ENCODE measurements at regions not wholly inside any gene's neighbourhood (a gene's known extent, or its start where the extent isn't known, plus 50 kb on each side); places are given as distances from the start of the nearest gene placed in this dataset.

DNA sequence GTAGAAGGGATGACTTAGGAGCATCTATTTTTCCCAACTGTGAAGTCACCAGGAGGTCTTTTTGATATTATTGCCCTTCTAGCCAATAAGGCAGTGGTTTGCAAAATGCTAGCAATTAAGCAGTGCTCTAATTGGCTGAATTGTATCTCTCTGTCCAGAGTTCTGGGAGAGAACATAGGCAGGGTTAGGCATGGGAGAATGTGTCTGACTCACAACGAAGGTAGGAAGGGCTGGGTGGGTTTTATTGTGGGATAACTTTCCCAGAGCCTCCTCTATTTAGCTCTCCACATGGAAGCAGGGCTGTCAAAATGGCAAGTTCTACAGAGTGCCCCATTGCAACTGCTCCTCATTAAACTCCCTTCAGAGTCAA, 415.9 kb upstream of the CADM1 start:
- Histone ChIP-seq H3K4me2 (no peak overlapping the region), H3K9me2 (ENCODE audit: insufficient read depth) (no peaks in the 10 kb centered on the region), H3F3A (replicated peaks; ENCODE audit: low read depth) (no peaks in the 10 kb centered on the region), H3K27ac (ENCODE audit: low read depth) (no peak overlapping the region), H3K4me3 (no peak overlapping the region), H3K36me3 (ENCODE audit: insufficient read depth) (no peaks in the 10 kb centered on the region), H4K20me1 (replicated peaks; ENCODE audit: insufficient read depth) (no peaks in the 10 kb centered on the region), H3K79me2 (replicated peaks; ENCODE audit: insufficient read depth) (no peaks in the 10 kb centered on the region), H3K4me1 (ENCODE audit: insufficient read depth) (no peaks in the 10 kb centered on the region), H2AFZ (no peak overlapping the region), H3K27me3 (ENCODE audit: insufficient read depth) (no peaks in the 10 kb centered on the region)
- Mint-ChIP-seq H3K27me3 (ENCODE audit: insufficient read depth, low read depth, poor library complexity) (no peaks in the 10 kb centered on the region), H3K9me3 (no peaks in the 10 kb centered on the region), H3K27ac (no peak overlapping the region), H3K4me1 (peaks cover 6% of the 10 kb centered on the region; the same call in 1 of the 3 replicates), H3K4me3 (no peak overlapping the region), H3K36me3 (ENCODE audit: low read depth) (no peaks in the 10 kb centered on the region)
- ATAC-seq (no peak), DNase-seq (ENCODE audit: low spot score) (no peak)
- TF ChIP-seq STAT1 (IDR thresholded peaks at IDR 0.05; ENCODE audit: unreplicated experiment), result no peak
- no peak for TF ChIP-seq CREB1 (CRISPR knock-in tag; IDR thresholded peaks at IDR 0.05; ENCODE audit: low read depth)
- TF ChIP-seq, protein P1, sequence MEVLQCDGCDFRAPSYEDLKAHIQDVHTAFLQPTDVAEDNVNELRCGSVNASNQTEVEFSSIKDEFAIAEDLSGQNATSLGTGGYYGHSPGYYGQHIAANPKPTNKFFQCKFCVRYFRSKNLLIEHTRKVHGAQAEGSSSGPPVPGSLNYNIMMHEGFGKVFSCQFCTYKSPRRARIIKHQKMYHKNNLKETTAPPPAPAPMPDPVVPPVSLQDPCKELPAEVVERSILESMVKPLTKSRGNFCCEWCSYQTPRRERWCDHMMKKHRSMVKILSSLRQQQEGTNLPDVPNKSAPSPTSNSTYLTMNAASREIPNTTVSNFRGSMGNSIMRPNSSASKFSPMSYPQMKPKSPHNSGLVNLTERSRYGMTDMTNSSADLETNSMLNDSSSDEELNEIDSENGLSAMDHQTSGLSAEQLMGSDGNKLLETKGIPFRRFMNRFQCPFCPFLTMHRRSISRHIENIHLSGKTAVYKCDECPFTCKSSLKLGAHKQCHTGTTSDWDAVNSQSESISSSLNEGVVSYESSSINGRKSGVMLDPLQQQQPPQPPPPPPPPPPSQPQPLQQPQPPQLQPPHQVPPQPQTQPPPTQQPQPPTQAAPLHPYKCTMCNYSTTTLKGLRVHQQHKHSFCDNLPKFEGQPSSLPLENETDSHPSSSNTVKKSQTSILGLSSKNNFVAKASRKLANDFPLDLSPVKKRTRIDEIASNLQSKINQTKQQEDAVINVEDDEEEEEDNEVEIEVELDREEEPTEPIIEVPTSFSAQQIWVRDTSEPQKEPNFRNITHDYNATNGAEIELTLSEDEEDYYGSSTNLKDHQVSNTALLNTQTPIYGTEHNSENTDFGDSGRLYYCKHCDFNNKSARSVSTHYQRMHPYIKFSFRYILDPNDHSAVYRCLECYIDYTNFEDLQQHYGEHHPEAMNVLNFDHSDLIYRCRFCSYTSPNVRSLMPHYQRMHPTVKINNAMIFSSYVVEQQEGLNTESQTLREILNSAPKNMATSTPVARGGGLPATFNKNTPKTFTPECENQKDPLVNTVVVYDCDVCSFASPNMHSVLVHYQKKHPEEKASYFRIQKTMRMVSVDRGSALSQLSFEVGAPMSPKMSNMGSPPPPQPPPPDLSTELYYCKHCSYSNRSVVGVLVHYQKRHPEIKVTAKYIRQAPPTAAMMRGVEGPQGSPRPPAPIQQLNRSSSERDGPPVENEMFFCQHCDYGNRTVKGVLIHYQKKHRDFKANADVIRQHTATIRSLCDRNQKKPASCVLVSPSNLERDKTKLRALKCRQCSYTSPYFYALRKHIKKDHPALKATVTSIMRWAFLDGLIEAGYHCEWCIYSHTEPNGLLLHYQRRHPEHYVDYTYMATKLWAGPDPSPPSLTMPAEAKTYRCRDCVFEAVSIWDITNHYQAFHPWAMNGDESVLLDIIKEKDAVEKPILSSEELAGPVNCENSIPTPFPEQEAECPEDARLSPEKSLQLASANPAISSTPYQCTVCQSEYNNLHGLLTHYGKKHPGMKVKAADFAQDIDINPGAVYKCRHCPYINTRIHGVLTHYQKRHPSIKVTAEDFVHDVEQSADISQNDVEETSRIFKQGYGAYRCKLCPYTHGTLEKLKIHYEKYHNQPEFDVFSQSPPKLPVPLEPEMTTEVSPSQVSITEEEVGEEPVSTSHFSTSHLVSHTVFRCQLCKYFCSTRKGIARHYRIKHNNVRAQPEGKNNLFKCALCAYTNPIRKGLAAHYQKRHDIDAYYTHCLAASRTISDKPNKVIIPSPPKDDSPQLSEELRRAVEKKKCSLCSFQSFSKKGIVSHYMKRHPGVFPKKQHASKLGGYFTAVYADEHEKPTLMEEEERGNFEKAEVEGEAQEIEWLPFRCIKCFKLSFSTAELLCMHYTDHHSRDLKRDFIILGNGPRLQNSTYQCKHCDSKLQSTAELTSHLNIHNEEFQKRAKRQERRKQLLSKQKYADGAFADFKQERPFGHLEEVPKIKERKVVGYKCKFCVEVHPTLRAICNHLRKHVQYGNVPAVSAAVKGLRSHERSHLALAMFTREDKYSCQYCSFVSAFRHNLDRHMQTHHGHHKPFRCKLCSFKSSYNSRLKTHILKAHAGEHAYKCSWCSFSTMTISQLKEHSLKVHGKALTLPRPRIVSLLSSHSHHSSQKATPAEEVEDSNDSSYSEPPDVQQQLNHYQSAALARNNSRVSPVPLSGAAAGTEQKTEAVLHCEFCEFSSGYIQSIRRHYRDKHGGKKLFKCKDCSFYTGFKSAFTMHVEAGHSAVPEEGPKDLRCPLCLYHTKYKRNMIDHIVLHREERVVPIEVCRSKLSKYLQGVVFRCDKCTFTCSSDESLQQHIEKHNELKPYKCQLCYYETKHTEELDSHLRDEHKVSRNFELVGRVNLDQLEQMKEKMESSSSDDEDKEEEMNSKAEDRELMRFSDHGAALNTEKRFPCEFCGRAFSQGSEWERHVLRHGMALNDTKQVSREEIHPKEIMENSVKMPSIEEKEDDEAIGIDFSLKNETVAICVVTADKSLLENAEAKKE (CRISPR knock-in tag; IDR thresholded peaks at IDR 0.05), result no peak
- no peak for TF ChIP-seq EZH2 (IDR thresholded peaks at IDR 0.05; ENCODE audit: low read depth, unreplicated experiment)
- TF ChIP-seq, protein P2, sequence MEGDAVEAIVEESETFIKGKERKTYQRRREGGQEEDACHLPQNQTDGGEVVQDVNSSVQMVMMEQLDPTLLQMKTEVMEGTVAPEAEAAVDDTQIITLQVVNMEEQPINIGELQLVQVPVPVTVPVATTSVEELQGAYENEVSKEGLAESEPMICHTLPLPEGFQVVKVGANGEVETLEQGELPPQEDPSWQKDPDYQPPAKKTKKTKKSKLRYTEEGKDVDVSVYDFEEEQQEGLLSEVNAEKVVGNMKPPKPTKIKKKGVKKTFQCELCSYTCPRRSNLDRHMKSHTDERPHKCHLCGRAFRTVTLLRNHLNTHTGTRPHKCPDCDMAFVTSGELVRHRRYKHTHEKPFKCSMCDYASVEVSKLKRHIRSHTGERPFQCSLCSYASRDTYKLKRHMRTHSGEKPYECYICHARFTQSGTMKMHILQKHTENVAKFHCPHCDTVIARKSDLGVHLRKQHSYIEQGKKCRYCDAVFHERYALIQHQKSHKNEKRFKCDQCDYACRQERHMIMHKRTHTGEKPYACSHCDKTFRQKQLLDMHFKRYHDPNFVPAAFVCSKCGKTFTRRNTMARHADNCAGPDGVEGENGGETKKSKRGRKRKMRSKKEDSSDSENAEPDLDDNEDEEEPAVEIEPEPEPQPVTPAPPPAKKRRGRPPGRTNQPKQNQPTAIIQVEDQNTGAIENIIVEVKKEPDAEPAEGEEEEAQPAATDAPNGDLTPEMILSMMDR (conservative IDR thresholded peaks at IDR 0.05; ENCODE audit: low read depth in 2 of 2), result no peak
- no peak for TF ChIP-seq JUNB (IDR thresholded peaks at IDR 0.05; ENCODE audit: unreplicated experiment)
- TF ChIP-seq ZNF114 (CRISPR knock-in tag; IDR thresholded peaks at IDR 0.05), result no peak
- TF ChIP-seq, protein P3, sequence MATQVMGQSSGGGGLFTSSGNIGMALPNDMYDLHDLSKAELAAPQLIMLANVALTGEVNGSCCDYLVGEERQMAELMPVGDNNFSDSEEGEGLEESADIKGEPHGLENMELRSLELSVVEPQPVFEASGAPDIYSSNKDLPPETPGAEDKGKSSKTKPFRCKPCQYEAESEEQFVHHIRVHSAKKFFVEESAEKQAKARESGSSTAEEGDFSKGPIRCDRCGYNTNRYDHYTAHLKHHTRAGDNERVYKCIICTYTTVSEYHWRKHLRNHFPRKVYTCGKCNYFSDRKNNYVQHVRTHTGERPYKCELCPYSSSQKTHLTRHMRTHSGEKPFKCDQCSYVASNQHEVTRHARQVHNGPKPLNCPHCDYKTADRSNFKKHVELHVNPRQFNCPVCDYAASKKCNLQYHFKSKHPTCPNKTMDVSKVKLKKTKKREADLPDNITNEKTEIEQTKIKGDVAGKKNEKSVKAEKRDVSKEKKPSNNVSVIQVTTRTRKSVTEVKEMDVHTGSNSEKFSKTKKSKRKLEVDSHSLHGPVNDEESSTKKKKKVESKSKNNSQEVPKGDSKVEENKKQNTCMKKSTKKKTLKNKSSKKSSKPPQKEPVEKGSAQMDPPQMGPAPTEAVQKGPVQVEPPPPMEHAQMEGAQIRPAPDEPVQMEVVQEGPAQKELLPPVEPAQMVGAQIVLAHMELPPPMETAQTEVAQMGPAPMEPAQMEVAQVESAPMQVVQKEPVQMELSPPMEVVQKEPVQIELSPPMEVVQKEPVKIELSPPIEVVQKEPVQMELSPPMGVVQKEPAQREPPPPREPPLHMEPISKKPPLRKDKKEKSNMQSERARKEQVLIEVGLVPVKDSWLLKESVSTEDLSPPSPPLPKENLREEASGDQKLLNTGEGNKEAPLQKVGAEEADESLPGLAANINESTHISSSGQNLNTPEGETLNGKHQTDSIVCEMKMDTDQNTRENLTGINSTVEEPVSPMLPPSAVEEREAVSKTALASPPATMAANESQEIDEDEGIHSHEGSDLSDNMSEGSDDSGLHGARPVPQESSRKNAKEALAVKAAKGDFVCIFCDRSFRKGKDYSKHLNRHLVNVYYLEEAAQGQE (IDR thresholded peaks at IDR 0.05; ENCODE audit: unreplicated experiment), result no peak
- TF ChIP-seq NANOG (IDR thresholded peaks at IDR 0.05; ENCODE audit: borderline replicate concordance), result no peak
- no peak for TF ChIP-seq EZH2phosphoT487 (IDR thresholded peaks at IDR 0.05; ENCODE audit: unreplicated experiment)
